ENCODE measurements at regions not wholly inside any gene's neighbourhood (a gene's known extent, or its start where the extent isn't known, plus 50 kb on each side); places are given as distances from the start of the nearest gene placed in this dataset.
"Not testable (repeated sequence)": the region's sequence is repeated elsewhere in the genome, so short reads cannot be mapped to it uniquely, and the experiment has no call there.

- FAIRE-seq (no peak), DNase-seq (ENCODE audit: low spot score in 2 of 2) (no peak)
Measured at GRCh38 chr5:126016256-126016655, 407.0 kb upstream of the GRAMD2B start.

GRCh38 chr5:126017096-126017495 is 406.1 kb upstream of the GRAMD2B start:
- FAIRE-seq (no peak), DNase-seq (ENCODE audit: low spot score in 2 of 2) (no peak)

- DNase-seq (ENCODE audit: low spot score in 2 of 2) (no peak), FAIRE-seq (no peak)
Measured at GRCh38 chr5:126020770-126021169, 402.4 kb upstream of the GRAMD2B start.

GRCh38 chr5:126023994-126024441 is 399.2 kb upstream of the GRAMD2B start:
- FAIRE-seq (no peak), DNase-seq (ENCODE audit: low spot score in 2 of 2) (no peak)

GRCh38 chr5:126027149-126027548 is 396.1 kb upstream of the GRAMD2B start:
- no peak for FAIRE-seq

GRCh38 chr5:126027652-126028051 is 395.6 kb upstream of the GRAMD2B start:
- FAIRE-seq, result no peak
- DNase-seq (ENCODE audit: low spot score in 2 of 2), result no peak

More at GRCh38 chr5:126027149-126027548, 396.1 kb upstream of the GRAMD2B start:
- no peak for DNase-seq (ENCODE audit: low spot score in 2 of 2)

- FAIRE-seq (no peak), DNase-seq (ENCODE audit: low spot score in 2 of 2) (no peak)
Measured at GRCh38 chr5:126028336-126028735, 394.9 kb upstream of the GRAMD2B start.

- not testable (repeated sequence) for FAIRE-seq; DNase-seq (ENCODE audit: low spot score in 2 of 2)
Measured at GRCh38 chr5:126029282-126029681, 393.9 kb upstream of the GRAMD2B start.

GRCh38 chr5:126030698-126031097 is 392.5 kb upstream of the GRAMD2B start:
- DNase-seq (ENCODE audit: low spot score in 2 of 2), result no peak
- FAIRE-seq, result no peak

GRCh38 chr5:126031989-126032716 is 391.1 kb upstream of the GRAMD2B start:
- no peak for FAIRE-seq
- no peak for DNase-seq (ENCODE audit: low spot score in 2 of 2)

- no peak for DNase-seq (ENCODE audit: low spot score in 2 of 2)
- no peak for FAIRE-seq
Measured at GRCh38 chr5:126043688-126044087, 379.5 kb upstream of the GRAMD2B start.

- DNase-seq (ENCODE audit: low spot score in 2 of 2), result no peak
- no peak for FAIRE-seq
Measured at GRCh38 chr5:126044111-126044668, 379.0 kb upstream of the GRAMD2B start.

- no peak for FAIRE-seq
Measured at GRCh38 chr5:126044931-126045565, 378.2 kb upstream of the GRAMD2B start.

GRCh38 chr5:126046318-126046717 is 376.9 kb upstream of the GRAMD2B start:
- DNase-seq (ENCODE audit: low spot score in 2 of 2) (no peak), FAIRE-seq (no peak)

More at GRCh38 chr5:126044931-126045565, 378.2 kb upstream of the GRAMD2B start:
- no peak for DNase-seq (ENCODE audit: low spot score in 2 of 2)

- no peak for FAIRE-seq
Measured at GRCh38 chr5:126046846-126047571, 376.2 kb upstream of the GRAMD2B start.

GRCh38 chr5:126052120-126052519 is 371.1 kb upstream of the GRAMD2B start:
- FAIRE-seq (no peak), DNase-seq (ENCODE audit: low spot score in 2 of 2) (no peak)

More at GRCh38 chr5:126046846-126047571, 376.2 kb upstream of the GRAMD2B start:
- no peak for DNase-seq (ENCODE audit: low spot score in 2 of 2)

GRCh38 chr5:126052791-126053190 is 370.4 kb upstream of the GRAMD2B start:
- FAIRE-seq (no peak), DNase-seq (ENCODE audit: low spot score in 2 of 2) (no peak)

- FAIRE-seq (no peak), DNase-seq (ENCODE audit: low spot score in 2 of 2) (no peak)
Measured at GRCh38 chr5:126053630-126054029, 369.6 kb upstream of the GRAMD2B start.

- no peak for FAIRE-seq
- DNase-seq (ENCODE audit: low spot score in 2 of 2), result no peak
Measured at GRCh38 chr5:126054577-126055347, 368.4 kb upstream of the GRAMD2B start.

- no peak for DNase-seq (ENCODE audit: low spot score in 2 of 2)
- FAIRE-seq, result no peak
Measured at GRCh38 chr5:126055348-126055729, 367.9 kb upstream of the GRAMD2B start.

Measured in frontal cortex (tissue), 3 donors.